ENCODE measurements at regions not wholly inside any gene's neighbourhood (a gene's known extent, or its start where the extent isn't known, plus 50 kb on each side); places are given as distances from the start of the nearest gene placed in this dataset.

GRCh38 chr1:8154621-8155052 is 128.5 kb upstream of the ERRFI1 start (continued):
- TF ChIP-seq HMGXB3 (CRISPR knock-in tag; IDR thresholded peaks at IDR 0.05; ENCODE audit: borderline replicate concordance): 0 out of 2 replicates have a peak, but pooled peaks have one; percentile 56
- TF ChIP-seq NFYC (CRISPR knock-in tag; IDR thresholded peaks at IDR 0.05): peak; percentile 35; the same call in 1 of the 2 replicates
- no peak for TF ChIP-seq PTBP1 (IDR thresholded peaks at IDR 0.05; ENCODE audit: low read depth, low read length, poor library complexity, severe bottlenecking)
- TF ChIP-seq ZEB1 (IDR thresholded peaks at IDR 0.05; ENCODE audit: insufficient replicate concordance, low read depth): peak; percentile 85
- TF ChIP-seq GFI1 (CRISPR knock-in tag; IDR thresholded peaks at IDR 0.05; ENCODE audit: borderline replicate concordance): peak; percentile 66; the same call in 1 of the 2 replicates
- no peak for TF ChIP-seq ONECUT2 (CRISPR knock-in tag; IDR thresholded peaks at IDR 0.05)
- TF ChIP-seq ETV5 (CRISPR knock-in tag; IDR thresholded peaks at IDR 0.05; ENCODE audit: borderline replicate concordance): peak; percentile 88
- no peak for TF ChIP-seq BORCS8-MEF2B (CRISPR knock-in tag; IDR thresholded peaks at IDR 0.05)
- peak; percentile 77 for TF ChIP-seq ATF2 (CRISPR knock-in tag; IDR thresholded peaks at IDR 0.05)
- TF ChIP-seq ZBTB8A (CRISPR knock-in tag; IDR thresholded peaks at IDR 0.05; ENCODE audit: borderline replicate concordance, low read depth): no peak
- peak; percentile 68; the same call in 1 of the 2 replicates for TF ChIP-seq MAX (IDR thresholded peaks at IDR 0.05)
- TF ChIP-seq FOSL1 (CRISPR knock-in tag; IDR thresholded peaks at IDR 0.05; ENCODE audit: borderline replicate concordance): no peak
- TF ChIP-seq EED (CRISPR knock-in tag; IDR thresholded peaks at IDR 0.05): no peak
- peak; percentile 85 for TF ChIP-seq MLX (CRISPR knock-in tag; IDR thresholded peaks at IDR 0.05)
- TF ChIP-seq GPN1 (CRISPR knock-in tag; IDR thresholded peaks at IDR 0.05; ENCODE audit: borderline replicate concordance): no peak
- peak; percentile 77; the same call in 1 of the 2 replicates for TF ChIP-seq MYC (CRISPR knock-in tag; IDR thresholded peaks at IDR 0.05; ENCODE audit: borderline replicate concordance)
- no peak for TF ChIP-seq REXO4 (CRISPR knock-in tag; IDR thresholded peaks at IDR 0.05; ENCODE audit: borderline replicate concordance)
- no peak for TF ChIP-seq ZNF253 (CRISPR knock-in tag; IDR thresholded peaks at IDR 0.05; ENCODE audit: borderline replicate concordance)
- TF ChIP-seq KLF16 (CRISPR knock-in tag; IDR thresholded peaks at IDR 0.05): peak in 1 of 2 experiments; percentile 54; a peak in 1 of 4 replicates
- no peak for TF ChIP-seq GPBP1L1 (CRISPR knock-in tag; IDR thresholded peaks at IDR 0.05)
- TF ChIP-seq PRPF4 (IDR thresholded peaks at IDR 0.05; ENCODE audit: low read depth, low read length, poor library complexity, severe bottlenecking): no peak
- peak; percentile 65; the same call in 1 of the 2 replicates for TF ChIP-seq GATA4 (IDR thresholded peaks at IDR 0.05; ENCODE audit: borderline replicate concordance, low read depth)
- TF ChIP-seq ZNF761 (CRISPR knock-in tag; conservative IDR thresholded peaks at IDR 0.05): no peak
